M059J (cell line): ENCODE measurements at regions not wholly inside any gene's neighbourhood (a gene's known extent, or its start where the extent isn't known, plus 50 kb on each side); places are given as distances from the start of the nearest gene placed in this dataset.

Experiments used
- DNase-seq: peaks from one replicate; pipeline ENCODE4 v3.0.0-alpha.2; 2012; ENCODE audit warnings: low read depth

DNA sequence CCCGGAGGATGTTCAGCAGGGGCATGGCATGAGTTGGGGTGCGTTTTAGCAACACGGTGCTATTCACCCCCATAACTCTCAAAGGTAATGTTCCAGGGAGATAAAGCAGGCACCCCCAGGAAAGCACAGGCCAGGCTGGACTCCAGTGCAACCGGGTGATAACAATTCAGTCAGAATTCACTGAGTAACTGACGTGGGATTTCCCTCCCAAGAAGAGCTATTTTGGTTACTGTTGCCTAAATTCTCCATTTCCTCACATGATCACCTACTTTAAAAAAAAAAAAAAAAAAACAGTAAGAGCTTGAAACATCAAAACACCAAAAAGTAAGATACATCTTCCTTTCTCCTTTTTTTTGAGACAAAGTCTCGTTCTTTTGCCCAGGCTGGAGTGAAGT, 137.6 kb upstream of the WWC1 start:
- no peak for DNase-seq

DNA sequence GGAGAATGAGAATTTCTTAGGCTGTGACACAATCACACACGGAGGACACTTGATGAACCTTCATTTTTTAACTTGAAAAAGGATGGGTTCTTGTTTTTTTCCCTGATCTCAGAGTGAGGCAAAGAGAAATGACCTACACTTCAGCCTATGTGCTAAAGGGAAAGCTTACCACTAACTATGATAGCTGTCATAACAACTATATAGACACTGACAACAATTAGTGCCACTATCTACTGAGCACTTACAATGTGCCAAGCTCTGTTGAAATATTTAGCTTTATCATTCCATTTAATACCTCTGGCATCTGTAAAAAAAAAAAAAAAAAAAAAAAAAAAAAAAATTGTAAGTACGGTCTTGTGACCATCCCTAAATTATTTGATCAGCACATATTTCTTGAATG, 135.9 kb upstream of the WWC1 start:
- DNase-seq: no peak

DNA sequence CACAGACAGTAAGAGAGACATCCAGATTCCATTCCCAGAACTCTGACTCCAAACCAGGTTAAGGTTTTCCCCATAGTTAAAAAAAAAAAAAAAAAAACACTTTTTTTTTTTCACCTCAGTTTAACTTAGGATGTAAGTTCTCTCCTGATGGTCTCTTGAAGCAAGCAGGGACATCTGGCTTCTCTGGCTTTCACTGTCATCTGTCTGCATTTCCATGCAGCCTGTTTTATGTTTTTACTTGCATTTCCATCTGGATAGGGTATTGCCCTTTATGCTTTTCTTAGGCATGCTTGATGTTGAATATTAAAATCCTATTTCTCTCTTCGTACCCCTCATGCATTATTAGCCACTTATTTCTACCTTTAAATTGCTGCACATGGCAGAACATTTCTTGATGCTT, 135.3 kb upstream of the WWC1 start:
- DNase-seq: no peak

- no peak for DNase-seq
Observed at GRCh38 chr5:168157141-168157540, 134.3 kb upstream of the WWC1 start.

DNA sequence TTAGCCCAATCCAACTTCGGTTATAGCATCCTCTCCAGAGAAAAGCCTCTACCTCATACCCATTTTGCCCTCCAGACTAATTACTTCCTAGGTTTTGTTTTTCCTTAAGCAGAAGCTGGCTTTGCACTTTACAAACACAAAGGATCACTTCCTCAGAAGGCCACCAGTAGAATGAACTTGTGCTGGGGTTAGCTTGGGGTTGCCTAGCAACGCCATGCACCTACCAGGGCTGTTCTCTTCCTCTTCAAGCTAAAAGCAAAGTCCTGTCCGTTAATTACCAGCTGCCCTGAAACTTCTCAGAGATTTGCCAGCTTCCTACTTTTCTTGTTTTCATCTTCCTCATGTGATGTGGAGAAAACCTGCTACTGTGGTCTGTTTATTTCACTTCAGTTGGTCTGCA, 132.0 kb upstream of the WWC1 start:
- peak; percentile 22 for DNase-seq

DNA sequence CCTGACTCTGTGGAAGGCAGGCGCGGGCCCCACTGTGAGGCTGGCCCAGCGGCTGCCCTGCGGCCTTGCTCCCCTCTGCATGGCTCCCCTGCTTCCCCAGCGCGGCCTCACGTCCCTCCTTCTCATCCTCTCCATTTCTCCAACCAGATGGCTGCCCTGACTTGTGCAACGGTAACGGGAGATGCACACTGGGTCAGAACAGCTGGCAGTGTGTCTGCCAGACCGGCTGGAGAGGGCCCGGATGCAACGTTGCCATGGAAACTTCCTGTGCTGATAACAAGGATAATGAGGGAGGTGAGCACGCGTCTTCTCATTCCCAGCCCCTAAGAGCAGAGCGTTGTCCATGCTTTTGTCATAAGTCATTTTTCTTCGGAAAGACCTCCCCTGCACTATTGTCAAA, 129.0 kb upstream of the WWC1 start:
- DNase-seq: no peak

DNA sequence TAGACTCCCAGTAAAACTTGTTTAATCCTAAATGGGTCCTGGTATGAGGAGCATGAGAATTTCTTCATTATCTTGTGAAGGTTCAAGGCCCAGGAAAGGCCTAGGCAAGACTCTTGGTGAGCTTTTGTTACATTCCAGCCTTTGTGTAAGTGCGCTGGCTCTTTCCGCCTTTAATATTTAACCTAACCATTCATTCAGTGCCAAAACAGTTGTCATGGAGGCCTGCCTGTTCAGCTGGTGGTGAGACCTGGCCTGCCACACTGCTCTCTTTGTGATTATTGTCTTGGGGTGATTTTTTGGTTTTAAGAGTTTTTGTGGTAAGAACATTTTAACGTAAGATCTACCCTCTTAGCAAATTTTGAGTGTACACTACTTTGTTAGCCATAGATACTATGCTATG, 127.5 kb upstream of the WWC1 start:
- DNase-seq: no peak

DNA sequence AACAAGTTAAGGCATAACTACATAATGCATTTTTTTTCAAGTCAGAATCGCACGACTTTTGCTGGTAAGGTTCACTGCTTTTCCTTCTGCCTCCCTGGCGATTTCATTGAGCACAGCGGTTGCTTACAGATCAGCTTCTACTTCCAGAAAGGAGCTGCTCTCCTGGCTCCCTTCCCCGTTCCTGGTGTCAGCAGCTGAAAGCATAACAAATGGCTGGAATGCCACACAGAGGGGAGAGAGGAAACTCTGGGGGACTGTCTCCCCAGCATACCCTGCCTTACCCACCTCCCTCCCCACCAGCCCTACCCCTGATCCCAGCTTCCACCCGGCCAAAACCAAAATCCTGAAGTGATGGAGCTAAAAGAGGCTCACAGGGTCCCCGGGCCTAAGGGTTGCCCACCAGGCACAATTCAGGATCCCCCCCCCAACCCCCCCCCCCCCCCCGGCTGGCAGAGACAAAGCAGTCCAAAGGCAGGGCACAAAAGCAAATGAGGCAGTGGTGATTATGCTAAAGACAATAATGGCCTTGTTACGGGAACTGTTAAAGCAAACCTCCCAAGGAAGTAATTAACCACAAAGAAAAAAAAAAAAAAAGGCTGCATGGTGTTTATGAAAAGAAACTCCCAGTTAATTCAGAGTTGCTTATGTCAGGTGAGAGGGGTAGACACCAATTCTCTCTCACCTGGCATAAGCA, 126.1 kb upstream of the WWC1 start:
- no peak for DNase-seq

DNA sequence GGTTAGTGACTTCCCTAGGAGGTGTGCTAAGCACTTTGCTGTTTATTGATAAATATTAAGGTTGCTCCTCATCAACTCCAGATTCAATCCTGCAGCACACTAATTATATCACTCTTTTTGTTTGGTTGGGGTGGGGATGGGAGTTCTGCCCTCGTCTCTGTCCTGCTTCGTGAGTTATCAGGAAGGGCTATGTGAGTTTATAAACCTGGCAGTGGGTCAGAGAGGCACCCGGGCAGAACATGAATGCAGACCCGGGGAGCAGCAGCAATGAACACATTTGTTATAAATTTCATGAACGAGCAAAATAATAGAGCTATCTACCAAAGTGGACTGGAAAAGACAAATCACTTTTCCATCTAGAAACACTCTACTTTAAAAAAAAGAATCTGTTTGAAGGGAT, 125.5 kb upstream of the WWC1 start:
- no peak for DNase-seq

DNA sequence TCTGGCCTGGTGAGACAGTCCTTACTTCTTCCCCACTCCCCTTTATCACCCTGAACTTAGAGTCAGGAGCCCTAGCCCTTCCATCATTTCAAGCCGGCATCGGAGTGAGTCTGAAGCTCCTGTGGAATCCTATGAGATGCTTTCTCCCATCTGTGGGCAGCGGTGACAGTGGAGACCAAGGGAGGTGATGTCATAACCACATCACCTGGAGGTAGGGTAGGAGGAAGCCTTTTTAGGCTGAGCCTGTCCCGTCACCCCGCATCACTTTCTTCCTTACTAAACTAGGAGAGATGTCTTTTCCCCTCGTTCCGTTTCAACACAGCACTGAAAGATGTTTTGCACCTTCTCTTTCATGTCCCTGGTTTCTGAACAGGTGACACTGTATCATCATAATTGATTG, 124.1 kb upstream of the WWC1 start:
- DNase-seq: no peak

- no peak for DNase-seq
Observed at GRCh38 chr5:168168978-168169698, 122.3 kb upstream of the WWC1 start.

- no peak for DNase-seq
Observed at GRCh38 chr5:168169791-168170190, 121.7 kb upstream of the WWC1 start.

DNA sequence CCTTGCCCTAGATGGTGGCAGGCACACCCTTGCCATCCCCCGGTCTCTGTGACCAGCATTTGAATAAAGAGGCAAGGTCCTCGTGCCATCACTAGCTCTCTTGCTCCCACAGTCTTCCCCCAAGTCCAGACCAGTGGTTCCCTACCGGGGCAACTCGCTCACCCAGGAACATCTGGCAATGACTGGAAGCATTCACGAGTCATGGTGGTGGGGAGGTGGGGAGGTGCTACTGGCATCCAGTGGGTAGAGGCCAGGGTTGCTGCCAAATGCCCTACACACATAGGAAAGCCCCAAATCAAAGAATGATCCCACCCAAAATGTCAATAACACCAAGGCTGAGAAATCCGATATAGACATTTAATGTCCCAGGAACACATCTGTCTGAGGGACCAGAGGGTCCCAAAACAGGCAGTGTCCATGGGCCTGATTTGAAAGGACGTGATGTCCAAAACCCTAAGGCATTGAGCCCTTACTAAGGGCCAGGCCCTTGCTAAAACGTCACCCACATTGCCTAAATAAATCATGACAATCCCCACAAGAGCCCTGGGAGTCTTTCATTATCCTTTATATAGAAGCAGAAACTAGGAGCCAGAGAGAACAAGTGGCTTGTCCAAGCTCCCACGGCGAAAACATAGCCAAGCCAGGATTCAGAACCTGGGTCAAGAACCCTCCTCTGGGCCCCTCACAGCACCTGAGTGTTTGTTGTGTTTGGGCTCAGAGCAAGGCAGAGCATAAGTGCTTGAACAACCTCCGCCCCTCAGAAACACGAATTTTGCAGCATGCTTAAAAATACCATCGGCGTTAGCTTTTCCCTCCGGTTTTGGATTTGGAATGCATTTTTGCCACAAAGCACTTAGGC, 119.3 kb upstream of the WWC1 start:
- peak; percentile 19 for DNase-seq

GRCh38 chr5:168172760-168173223, 118.7 kb upstream of the WWC1 start:
- DNase-seq: peak; percentile 15

DNA sequence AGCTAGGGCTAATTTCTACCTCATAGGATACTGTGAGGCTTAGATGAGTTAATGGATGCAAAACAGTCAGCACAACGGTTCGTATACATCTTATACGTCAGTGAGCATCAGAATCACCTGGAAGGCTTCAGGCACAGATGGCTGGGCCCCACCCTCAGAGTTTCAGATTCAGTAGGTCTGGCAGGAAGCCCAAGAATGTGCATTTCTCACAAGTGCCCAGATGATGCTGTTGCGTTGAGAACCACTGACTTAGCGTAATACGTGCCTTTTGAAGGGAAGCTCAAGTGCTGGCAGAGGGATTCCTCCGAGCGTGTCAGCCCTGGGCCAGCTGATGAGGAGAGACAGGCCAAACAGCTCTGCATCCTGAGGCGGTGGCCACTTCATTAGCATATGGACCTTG, 117.1 kb upstream of the WWC1 start:
- peak; percentile 20 for DNase-seq

DNA sequence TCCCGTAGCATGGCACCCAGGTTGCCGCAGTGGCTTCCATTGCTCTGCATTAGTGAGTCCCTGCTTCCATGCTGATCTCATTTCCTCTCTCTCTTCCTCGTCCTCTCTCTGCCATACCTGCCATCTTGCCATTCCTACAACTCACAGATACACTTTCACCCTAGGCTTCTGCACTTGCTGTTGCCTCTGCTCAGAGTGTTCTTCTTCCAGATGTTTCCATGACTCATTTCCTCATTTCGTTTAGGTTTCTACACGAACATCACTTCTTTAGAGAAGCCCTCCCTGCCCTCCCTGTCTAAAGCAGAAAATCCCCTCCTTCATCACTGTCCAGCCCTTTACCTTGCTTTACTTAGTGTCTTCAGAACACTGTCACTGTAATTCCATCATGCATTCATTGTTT, 115.2 kb upstream of the WWC1 start:
- DNase-seq: no peak

- no peak for DNase-seq
Observed at GRCh38 chr5:168176941-168177340, 114.5 kb upstream of the WWC1 start.

GRCh38 chr5:168177831-168178450, 113.5 kb upstream of the WWC1 start:
- DNase-seq: no peak

DNA sequence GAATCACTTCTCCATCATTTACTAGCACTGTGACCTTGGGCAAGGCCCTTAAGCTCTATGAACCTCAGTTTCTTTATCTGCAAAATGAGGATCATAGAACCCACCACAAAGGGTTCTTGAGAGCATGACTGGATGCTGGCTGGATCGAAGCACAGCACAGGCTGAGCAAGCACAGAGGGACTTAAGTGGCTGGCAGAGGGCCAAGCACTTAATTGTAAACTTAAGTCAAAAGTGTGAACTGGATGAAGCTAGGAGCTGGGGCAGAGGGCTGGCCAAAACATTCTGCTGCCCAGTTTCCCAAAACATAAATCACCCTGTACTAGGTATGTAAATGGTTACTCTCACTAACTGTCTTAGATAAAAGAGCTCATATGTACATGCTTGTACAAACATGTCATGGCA, 112.3 kb upstream of the WWC1 start:
- DNase-seq: peak; percentile 13

- no peak for DNase-seq
Observed at GRCh38 chr5:168182269-168182668, 109.2 kb upstream of the WWC1 start.

DNA sequence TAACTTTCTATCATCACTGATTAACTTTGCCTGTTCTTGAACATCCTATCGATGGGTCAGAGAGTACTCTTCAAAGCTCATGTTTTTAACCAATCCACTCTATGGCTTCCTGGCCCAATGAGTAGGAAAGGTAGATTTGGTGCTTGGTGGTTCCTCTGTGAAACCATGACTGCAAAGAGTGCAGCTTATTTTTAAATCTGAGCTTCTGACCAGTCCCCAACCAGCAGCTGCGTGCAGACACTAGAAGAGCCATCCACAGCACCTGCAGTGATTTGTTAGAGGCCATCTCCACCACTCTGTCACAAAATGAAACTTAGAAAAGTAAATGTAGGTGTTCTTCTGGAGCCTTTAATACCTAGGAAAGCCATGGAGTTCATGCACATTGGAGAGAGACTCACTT, 107.3 kb upstream of the WWC1 start:
- no peak for DNase-seq
